Upper lobe of left lung (tissue), 4 donors: ENCODE measurements at regions not wholly inside any gene's neighbourhood (a gene's known extent, or its start where the extent isn't known, plus 50 kb on each side); places are given as distances from the start of the nearest gene placed in this dataset.

Source experiments
- POLR2A ChIP-seq, 4 donors: fragments of 450-650 bp; IDR thresholded peaks; one replicate each; pipeline ENCODE4 v1.5.1; 2016 to 2017; ENCODE audit warnings: antibody characterized with exemption in 4 of 4, mild to moderate bottlenecking in 2 of 4
- TF ChIP-seq, protein P1 (sequence below), 6 experiments: fragments of 450-650 bp in 4 of 6; fragments of 200-600 bp in 2 of 6; sonication (generic) in 2 of 6; IDR thresholded peaks; one replicate each; pipeline ENCODE4 v1.5.1; 2016 to 2019; ENCODE audit warnings: antibody characterized with exemption in 6 of 6

DNA sequence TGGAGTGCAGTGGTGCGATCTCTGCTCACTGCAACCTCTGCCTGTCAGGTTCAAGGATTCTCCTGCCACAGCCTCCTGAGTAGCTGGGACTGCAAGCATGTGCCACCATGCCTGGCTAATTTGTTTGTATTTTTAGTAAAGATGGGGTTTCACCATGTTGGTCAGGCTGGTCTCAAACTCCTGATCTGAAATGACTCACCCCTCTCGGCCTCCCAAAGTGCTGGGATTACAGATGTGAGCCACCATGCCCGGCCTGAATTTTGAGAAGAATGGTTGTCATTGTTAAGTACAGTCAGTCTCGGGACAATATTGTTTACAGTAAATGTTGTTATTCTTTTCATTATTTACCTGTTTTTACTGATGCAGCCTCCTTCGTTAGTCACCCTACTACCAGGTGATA lies 1226.2 kb upstream of the TENM3 start:
- TF ChIP-seq, protein P1, sequence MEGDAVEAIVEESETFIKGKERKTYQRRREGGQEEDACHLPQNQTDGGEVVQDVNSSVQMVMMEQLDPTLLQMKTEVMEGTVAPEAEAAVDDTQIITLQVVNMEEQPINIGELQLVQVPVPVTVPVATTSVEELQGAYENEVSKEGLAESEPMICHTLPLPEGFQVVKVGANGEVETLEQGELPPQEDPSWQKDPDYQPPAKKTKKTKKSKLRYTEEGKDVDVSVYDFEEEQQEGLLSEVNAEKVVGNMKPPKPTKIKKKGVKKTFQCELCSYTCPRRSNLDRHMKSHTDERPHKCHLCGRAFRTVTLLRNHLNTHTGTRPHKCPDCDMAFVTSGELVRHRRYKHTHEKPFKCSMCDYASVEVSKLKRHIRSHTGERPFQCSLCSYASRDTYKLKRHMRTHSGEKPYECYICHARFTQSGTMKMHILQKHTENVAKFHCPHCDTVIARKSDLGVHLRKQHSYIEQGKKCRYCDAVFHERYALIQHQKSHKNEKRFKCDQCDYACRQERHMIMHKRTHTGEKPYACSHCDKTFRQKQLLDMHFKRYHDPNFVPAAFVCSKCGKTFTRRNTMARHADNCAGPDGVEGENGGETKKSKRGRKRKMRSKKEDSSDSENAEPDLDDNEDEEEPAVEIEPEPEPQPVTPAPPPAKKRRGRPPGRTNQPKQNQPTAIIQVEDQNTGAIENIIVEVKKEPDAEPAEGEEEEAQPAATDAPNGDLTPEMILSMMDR (IDR thresholded peaks at IDR 0.05), result no peak
- TF ChIP-seq POLR2A (IDR thresholded peaks at IDR 0.05), result no peak
